A549 (cell line): ENCODE measurements at regions not wholly inside any gene's neighbourhood (a gene's known extent, or its start where the extent isn't known, plus 50 kb on each side); places are given as distances from the start of the nearest gene placed in this dataset.

Experiments used
- ATAC-seq, 2 experiments: fragments of 200-7000 bp in 1 of 2; fragments of >200 bp in 1 of 2; cut with Nextera tagmentation in 1 of 2; cut with Tn5 transposase in 1 of 2; 3 replicates each; pipeline versions ENCODE4 v1.8.0 to v1.9.1; 2018 to 2020; ENCODE audit warnings: mild to moderate bottlenecking in 1 of 2, moderate library complexity in 1 of 2
- CTCF ChIA-PET: fragments of 300-600 bp; sonication (Branson Sonifier 250); formaldehyde crosslinking; extraction: SDS; loops from one replicate; lab custom pipeline; 2021; ENCODE audit warnings: antibody characterized with exemption, inconsistent platforms; lab: Yijun Ruan, JAX
- POLR2A ChIA-PET: fragments of 350-600 bp; formaldehyde crosslinking; extraction: SDS; loops from one replicate; lab custom pipeline; 2021; ENCODE audit warnings: antibody characterized with exemption, inconsistent platforms; lab: Yijun Ruan, JAX
- DNase-seq, 2 experiments: peaks; one replicate each; pipeline versions ENCODE4 v3.0.0 to v3.0.0-alpha.2; 2011 to 2016; ENCODE audit warnings: low read depth in 1 of 2, low spot score in 1 of 2
- FAIRE-seq: peaks from 2 replicates; lab custom pipeline; 2011; peaks lifted over from hg19 to GRCh38; lab: Jason Lieb, UNC
- H3K27ac ChIP-seq, 2 experiments: fragments of >200 bp; sonication (Bioruptor Twin); formaldehyde crosslinking; 3 replicates each; pipeline ENCODE4 v1.5.1; 2016 to 2017
- H3K4me1 ChIP-seq: fragments of >200 bp; sonication (Bioruptor Twin); formaldehyde crosslinking; 3 replicates; pipeline ENCODE4 v1.6.1; 2016
- H3K4me2 ChIP-seq: fragments of >200 bp; sonication (Bioruptor Twin); formaldehyde crosslinking; 3 replicates; pipeline ENCODE4 v1.6.1; 2016
- H3K4me3 ChIP-seq: fragments of >200 bp; sonication (Bioruptor Twin); formaldehyde crosslinking; 3 replicates; pipeline ENCODE4 v1.5.1; 2016
- H3K9me3 ChIP-seq: fragments of >200 bp; sonication (Bioruptor Twin); formaldehyde crosslinking; 3 replicates; pipeline ENCODE4 v1.6.1; 2016
- CBX2 ChIP-seq: fragments of 200-600 bp; sonication (generic); IDR thresholded peaks from 2 replicates; pipeline ENCODE4 v1.6.1; 2016; ENCODE audit warnings: low read depth, mild to moderate bottlenecking, borderline replicate concordance
- CBX8 ChIP-seq: fragments of 200-600 bp; sonication (generic); IDR thresholded peaks from 2 replicates; pipeline ENCODE4 v1.6.1; 2016
- CHD2 ChIP-seq: fragments of 150-350 bp; IDR thresholded peaks from 2 replicates; pipeline ENCODE4 v1.6.1; 2014; ENCODE audit warnings: low read length; ENCODE audit not compliant: partially characterized antibody
- CHD4 ChIP-seq: fragments of 200-600 bp; sonication (generic); IDR thresholded peaks from 2 replicates; pipeline ENCODE4 v1.6.1; 2016; ENCODE audit warnings: antibody characterized with exemption, mild to moderate bottlenecking, borderline replicate concordance
- FOSB ChIP-seq: fragments of 250-450 bp; sonication (Bioruptor Pico); IDR thresholded peaks from 2 replicates; pipeline ENCODE4 v1.5.0; 2020; ENCODE audit warnings: mild to moderate bottlenecking, moderate library complexity
- FOSL2 ChIP-seq, 2 experiments: fragments of 450-650 bp in 1 of 2; fragments of >200 bp in 1 of 2; sonication (Bioruptor Twin) in 1 of 2; formaldehyde crosslinking; IDR thresholded peaks; 2 replicates each; pipeline versions ENCODE4 v1.5.0 to v1.6.1; 2016 to 2020; ENCODE audit warnings: mild to moderate bottlenecking in 1 of 2, moderate library complexity in 1 of 2
- FOXS1 ChIP-seq: fragments of 250-450 bp; sonication (Bioruptor Pico); IDR thresholded peaks from 2 replicates; pipeline ENCODE4 v1.5.0; 2020; ENCODE audit warnings: mild to moderate bottlenecking, moderate library complexity
- HDAC2 ChIP-seq: fragments of 200-600 bp; sonication (generic); IDR thresholded peaks from 2 replicates; pipeline ENCODE4 v1.6.1; 2016
- JUN ChIP-seq, 2 experiments: fragments of >200 bp; sonication (Bioruptor Twin); formaldehyde crosslinking; IDR thresholded peaks; 2 replicates in 1 of 2; 3 replicates in 1 of 2; pipeline ENCODE4 v1.6.1; 2016 to 2017
- KDM1A ChIP-seq: fragments of 200-600 bp; sonication (generic); IDR thresholded peaks from 2 replicates; pipeline ENCODE4 v1.6.1; 2016; ENCODE audit warnings: low read depth, mild to moderate bottlenecking
- KDM5A ChIP-seq: fragments of 200-600 bp; sonication (generic); IDR thresholded peaks from 2 replicates; pipeline ENCODE4 v1.6.1; 2016; ENCODE audit warnings: antibody characterized with exemption, mild to moderate bottlenecking
- MAFK ChIP-seq: fragments of 450-650 bp; IDR thresholded peaks from 2 replicates; pipeline ENCODE4 v1.6.1; 2014; ENCODE audit not compliant: partially characterized antibody
- MAZ ChIP-seq: fragments of 150-350 bp; IDR thresholded peaks from 2 replicates; pipeline ENCODE4 v1.6.1; 2014; ENCODE audit warnings: antibody characterized with exemption, low read depth, low read length, borderline replicate concordance
- MYC ChIP-seq: IDR thresholded peaks from 2 replicates; pipeline ENCODE4 v1.6.1; 2012; ENCODE audit warnings: mild to moderate bottlenecking, inconsistent platforms, low read length, improper control_type of control experiment, borderline replicate concordance
- PBX3 ChIP-seq: IDR thresholded peaks from 2 replicates; pipeline ENCODE4 v1.6.1; 2012
- PHF8 ChIP-seq: fragments of 200-600 bp; sonication (generic); IDR thresholded peaks from 2 replicates; pipeline ENCODE4 v1.6.1; 2016; ENCODE audit warnings: low read depth, mild to moderate bottlenecking, antibody characterized with exemption, moderate library complexity, borderline replicate concordance
- RCOR1 ChIP-seq: fragments of 150-350 bp; IDR thresholded peaks from 2 replicates; pipeline ENCODE4 v1.6.1; 2014; ENCODE audit warnings: antibody characterized with exemption, low read length, low read depth
- RFX5 ChIP-seq: fragments of 450-650 bp; IDR thresholded peaks from 2 replicates; pipeline ENCODE4 v1.7.1; 2014; ENCODE audit warnings: antibody characterized with exemption, mild to moderate bottlenecking, moderate library complexity
- ZFP36 ChIP-seq: fragments of 450-650 bp; IDR thresholded peaks from 2 replicates; pipeline ENCODE4 v1.6.1; 2014; ENCODE audit warnings: borderline replicate concordance; ENCODE audit not compliant: partially characterized antibody
- ZNF302 ChIP-seq: fragments of 250-450 bp; sonication (Bioruptor Pico); IDR thresholded peaks from 2 replicates; pipeline ENCODE4 v1.9.0; 2021; ENCODE audit warnings: inconsistent platforms, mild to moderate bottlenecking, moderate library complexity
- ZSCAN20 ChIP-seq: fragments of 250-450 bp; sonication (Bioruptor Pico); IDR thresholded peaks from 2 replicates; pipeline ENCODE4 v1.8.0; 2022; ENCODE audit warnings: mild to moderate bottlenecking, moderate library complexity
- WGBS: methylation state at CpG from one replicate; pipeline ENCODE4 v1.1.6; 2017; ENCODE audit errors: missing lambda C conversion rate; 5-methylcytosine and 5-hydroxymethylcytosine counted together
- TF ChIP-seq, protein P1 (sequence below): fragments of >200 bp; sonication (Bioruptor Twin); formaldehyde crosslinking; IDR thresholded peaks from 3 replicates; pipeline ENCODE4 v1.5.1; 2016
- TF ChIP-seq, protein P2 (sequence below): fragments of 150-350 bp; IDR thresholded peaks from 2 replicates; pipeline ENCODE4 v1.6.1; 2014; ENCODE audit warnings: low read depth, mild to moderate bottlenecking, low read length
- TF ChIP-seq, protein P3 (sequence below): IDR thresholded peaks from 2 replicates; pipeline ENCODE4 v1.6.1; 2012; ENCODE audit warnings: low read depth, borderline replicate concordance
- TF ChIP-seq, protein P4 (sequence below): fragments of 250-450 bp; sonication (Bioruptor Pico); IDR thresholded peaks from 2 replicates; pipeline ENCODE4 v1.5.0; 2020; ENCODE audit warnings: low read depth, mild to moderate bottlenecking, moderate library complexity

GRCh38 chr14:54332490-54332889, 64.3 kb upstream of the CDKN3 start:
- no peak for DNase-seq
- H3K4me3 ChIP-seq = no peak overlapping the region
- WGBS = 85% methylated on average over 6 of the region's 6 CpGs
- H3K4me2 ChIP-seq = no peak overlapping the region
- no peak overlapping the region for H3K27ac ChIP-seq
- no peak for ATAC-seq
- H3K9me3 ChIP-seq = no peaks in the 10 kb centered on the region
- peaks cover 11% of the 10 kb centered on the region for H3K4me1 ChIP-seq
- ChIA-PET POLR2A (no interaction called here), CTCF (interaction anchor here (1.0 to 1.1 kb wide), 2 partner anchors 11 to 16 kb away, joined by 3 to 6 read pairs; no protein-coding TSS in a partner anchor)
- FAIRE-seq = no peak
- no peak for TF ChIP-seq MAFK
- TF ChIP-seq FOSB = no peak
- TF ChIP-seq FOSL2 (IDR thresholded peaks at IDR 0.05) = no peak
- TF ChIP-seq FOSL2 (CRISPR knock-in tag; IDR thresholded peaks at IDR 0.05) = no peak
- no peak for TF ChIP-seq RCOR1
- TF ChIP-seq, protein P1, sequence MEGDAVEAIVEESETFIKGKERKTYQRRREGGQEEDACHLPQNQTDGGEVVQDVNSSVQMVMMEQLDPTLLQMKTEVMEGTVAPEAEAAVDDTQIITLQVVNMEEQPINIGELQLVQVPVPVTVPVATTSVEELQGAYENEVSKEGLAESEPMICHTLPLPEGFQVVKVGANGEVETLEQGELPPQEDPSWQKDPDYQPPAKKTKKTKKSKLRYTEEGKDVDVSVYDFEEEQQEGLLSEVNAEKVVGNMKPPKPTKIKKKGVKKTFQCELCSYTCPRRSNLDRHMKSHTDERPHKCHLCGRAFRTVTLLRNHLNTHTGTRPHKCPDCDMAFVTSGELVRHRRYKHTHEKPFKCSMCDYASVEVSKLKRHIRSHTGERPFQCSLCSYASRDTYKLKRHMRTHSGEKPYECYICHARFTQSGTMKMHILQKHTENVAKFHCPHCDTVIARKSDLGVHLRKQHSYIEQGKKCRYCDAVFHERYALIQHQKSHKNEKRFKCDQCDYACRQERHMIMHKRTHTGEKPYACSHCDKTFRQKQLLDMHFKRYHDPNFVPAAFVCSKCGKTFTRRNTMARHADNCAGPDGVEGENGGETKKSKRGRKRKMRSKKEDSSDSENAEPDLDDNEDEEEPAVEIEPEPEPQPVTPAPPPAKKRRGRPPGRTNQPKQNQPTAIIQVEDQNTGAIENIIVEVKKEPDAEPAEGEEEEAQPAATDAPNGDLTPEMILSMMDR = no peak
- no peak for TF ChIP-seq CHD4
- TF ChIP-seq, protein P2, sequence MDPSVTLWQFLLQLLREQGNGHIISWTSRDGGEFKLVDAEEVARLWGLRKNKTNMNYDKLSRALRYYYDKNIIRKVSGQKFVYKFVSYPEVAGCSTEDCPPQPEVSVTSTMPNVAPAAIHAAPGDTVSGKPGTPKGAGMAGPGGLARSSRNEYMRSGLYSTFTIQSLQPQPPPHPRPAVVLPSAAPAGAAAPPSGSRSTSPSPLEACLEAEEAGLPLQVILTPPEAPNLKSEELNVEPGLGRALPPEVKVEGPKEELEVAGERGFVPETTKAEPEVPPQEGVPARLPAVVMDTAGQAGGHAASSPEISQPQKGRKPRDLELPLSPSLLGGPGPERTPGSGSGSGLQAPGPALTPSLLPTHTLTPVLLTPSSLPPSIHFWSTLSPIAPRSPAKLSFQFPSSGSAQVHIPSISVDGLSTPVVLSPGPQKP = no peak
- no peak for TF ChIP-seq CHD2
- no peak for TF ChIP-seq FOXS1
- no peak for TF ChIP-seq CBX8
- TF ChIP-seq MYC = no peak
- TF ChIP-seq, protein P3, sequence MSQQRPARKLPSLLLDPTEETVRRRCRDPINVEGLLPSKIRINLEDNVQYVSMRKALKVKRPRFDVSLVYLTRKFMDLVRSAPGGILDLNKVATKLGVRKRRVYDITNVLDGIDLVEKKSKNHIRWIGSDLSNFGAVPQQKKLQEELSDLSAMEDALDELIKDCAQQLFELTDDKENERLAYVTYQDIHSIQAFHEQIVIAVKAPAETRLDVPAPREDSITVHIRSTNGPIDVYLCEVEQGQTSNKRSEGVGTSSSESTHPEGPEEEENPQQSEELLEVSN = no peak
- no peak for TF ChIP-seq RFX5
- no peak for TF ChIP-seq ZFP36
- TF ChIP-seq PHF8 = no peak
- TF ChIP-seq MAZ = no peak
- TF ChIP-seq CBX2 = no peak
- TF ChIP-seq PBX3 = no peak
- TF ChIP-seq JUN (IDR thresholded peaks at IDR 0.05) = no peak
- TF ChIP-seq ZNF302 (CRISPR knock-in tag) = no peak

GRCh38 chr14:54333511-54333910, 63.3 kb upstream of the CDKN3 start:
- TF ChIP-seq KDM5A = no peak
- TF ChIP-seq, protein P4, sequence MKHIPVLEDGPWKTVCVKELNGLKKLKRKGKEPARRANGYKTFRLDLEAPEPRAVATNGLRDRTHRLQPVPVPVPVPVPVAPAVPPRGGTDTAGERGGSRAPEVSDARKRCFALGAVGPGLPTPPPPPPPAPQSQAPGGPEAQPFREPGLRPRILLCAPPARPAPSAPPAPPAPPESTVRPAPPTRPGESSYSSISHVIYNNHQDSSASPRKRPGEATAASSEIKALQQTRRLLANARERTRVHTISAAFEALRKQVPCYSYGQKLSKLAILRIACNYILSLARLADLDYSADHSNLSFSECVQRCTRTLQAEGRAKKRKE (CRISPR knock-in tag) = no peak
- TF ChIP-seq MAFK = no peak
- no peak for TF ChIP-seq KDM1A
- no peak for TF ChIP-seq FOSL2 (IDR thresholded peaks at IDR 0.05)
- TF ChIP-seq FOSL2 (CRISPR knock-in tag; IDR thresholded peaks at IDR 0.05) = no peak
- TF ChIP-seq HDAC2 = no peak
- no peak for TF ChIP-seq ZSCAN20 (CRISPR knock-in tag)
- TF ChIP-seq, all 56 proteins: peak for 0
- Histone ChIP-seq H3K4me2 (no peak overlapping the region), H3K27ac (no peak overlapping the region), H3K4me1 (peaks cover 11% of the 10 kb centered on the region), H3K4me3 (no peak overlapping the region), H3K9me3 (no peaks in the 10 kb centered on the region)
- 88% methylated on average over 4 of the region's 4 CpGs for WGBS
- ChIA-PET POLR2A (no interaction called here), CTCF (no interaction called here)
- no peak for DNase-seq
- FAIRE-seq = no peak
- ATAC-seq = no peak
